ENCODE measurements at regions not wholly inside any gene's neighbourhood (a gene's known extent, or its start where the extent isn't known, plus 50 kb on each side); places are given as distances from the start of the nearest gene placed in this dataset.

DNA sequence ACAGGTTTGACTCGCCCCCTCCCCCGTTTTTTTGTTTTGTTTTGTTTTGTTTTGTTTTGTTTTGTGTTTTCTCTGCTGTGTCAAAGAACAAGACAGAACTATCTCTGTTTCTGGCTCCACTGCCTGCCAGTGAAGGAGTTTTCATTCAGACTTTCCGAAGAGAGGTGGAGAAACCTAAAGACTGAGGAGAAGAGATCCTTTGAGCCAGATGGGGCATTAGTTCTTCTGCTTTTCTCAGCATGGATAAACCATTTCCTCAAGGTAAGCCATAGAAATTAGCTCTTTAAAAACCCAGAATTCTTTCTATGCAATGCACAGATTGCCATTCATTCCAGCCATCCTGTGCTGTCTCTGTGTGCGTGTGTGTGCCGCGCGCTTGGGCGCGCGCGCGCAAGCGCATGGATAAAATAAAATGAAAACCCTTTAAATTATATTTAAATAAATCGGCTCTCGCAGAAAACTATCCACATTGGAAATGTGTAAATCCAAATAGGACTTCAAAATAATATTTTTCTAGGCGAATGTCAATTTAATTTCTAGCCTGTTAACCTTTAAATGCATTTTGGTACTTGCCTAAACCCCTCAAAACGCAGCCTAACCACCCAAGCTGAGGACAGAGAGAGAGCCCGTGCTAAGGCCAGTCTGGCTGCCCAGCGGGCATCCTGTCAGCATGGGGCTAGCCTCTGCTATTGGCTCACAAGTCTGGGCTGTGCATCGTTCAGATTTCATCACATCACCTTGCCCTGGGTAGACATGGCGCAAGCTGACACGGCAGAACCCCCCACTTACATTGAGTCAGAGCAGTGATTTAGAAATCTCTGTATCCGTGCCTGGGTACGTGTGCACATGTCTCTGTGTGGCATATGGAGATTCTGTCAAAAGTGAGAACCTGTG lies 113.0 kb upstream of the VAMP7 start:
- H3K27ac ChIP-seq: peak overlapping the region; percentile 56
- no peaks in the 10 kb centered on the region for H3K27me3 ChIP-seq
- H3K9me3 ChIP-seq: no peaks in the 10 kb centered on the region
- TF ChIP-seq CTCF (IDR thresholded peaks at IDR 0.05): no peak
- peaks cover 8 to 11% of the 10 kb centered on the region in 2 experiments for H3K4me1 ChIP-seq (ENCODE audit: control insufficient read depth in 1 of 2, insufficient read depth in 1 of 2, low read depth in 1 of 2, low read length in 1 of 2)
- peak overlapping the region; percentile 25 to 44 for H3K4me3 ChIP-seq (ENCODE audit: low read depth in 1 of 2, low read length in 1 of 2)
- H3K36me3 ChIP-seq: no peaks in the 10 kb centered on the region

DNA sequence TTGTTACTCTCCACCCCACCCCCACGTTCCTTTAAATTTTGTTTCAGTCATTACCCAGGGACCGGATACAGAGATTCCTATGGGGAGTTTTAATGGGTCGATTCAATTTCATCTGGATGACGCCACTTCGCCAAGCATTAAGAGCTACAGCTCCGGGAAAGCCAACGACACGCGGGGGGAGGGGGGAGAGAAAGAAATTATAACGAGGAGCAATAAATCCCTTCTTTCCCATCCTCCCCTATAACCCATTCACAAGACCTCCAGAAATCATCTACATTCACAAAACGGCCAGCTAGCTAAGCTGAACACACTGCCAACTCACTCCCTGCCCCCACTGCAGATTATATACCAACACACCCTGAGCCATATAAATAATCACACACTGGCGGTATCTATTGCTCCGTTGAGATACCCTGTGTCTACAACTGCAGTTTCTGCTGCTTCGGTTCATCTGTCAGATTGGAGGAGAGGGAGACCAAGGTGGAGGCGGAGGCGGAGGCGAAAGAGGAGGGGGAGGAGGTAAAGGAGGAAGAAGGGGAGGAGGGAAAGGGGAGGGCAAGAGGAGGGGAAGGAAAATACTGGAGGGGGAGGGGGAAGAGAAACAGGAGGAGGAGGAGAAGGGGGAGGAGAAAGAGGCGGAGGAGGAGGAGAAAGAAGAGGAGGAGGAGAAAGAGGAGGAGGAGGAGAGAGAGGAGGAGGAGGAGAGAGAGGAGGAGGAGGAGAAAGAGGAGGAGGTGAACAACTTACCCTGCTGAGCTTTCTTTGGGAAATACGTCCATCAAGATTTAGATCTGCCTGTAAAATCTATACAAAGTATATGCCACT lies 113.9 kb upstream of the VAMP7 start:
- no peak for TF ChIP-seq CTCF (IDR thresholded peaks at IDR 0.05)
- Histone ChIP-seq H3K4me1 (ENCODE audit: control insufficient read depth in 1 of 2, insufficient read depth in 1 of 2, low read depth in 1 of 2, low read length in 1 of 2) (peaks cover 8 to 11% of the 10 kb centered on the region in 2 experiments), H3K36me3 (no peaks in the 10 kb centered on the region), H3K27ac (peak overlapping the region; percentile 56), H3K9me3 (no peaks in the 10 kb centered on the region), H3K27me3 (no peaks in the 10 kb centered on the region), H3K4me3 (ENCODE audit: low read depth in 1 of 2, low read length in 1 of 2) (peak overlapping the region; percentile 44 to 47)

- TF ChIP-seq CTCF (IDR thresholded peaks at IDR 0.05): no peak
- Histone ChIP-seq H3K36me3 (no peaks in the 10 kb centered on the region), H3K4me3 (ENCODE audit: low read depth in 1 of 2, low read length in 1 of 2) (no peak overlapping the region), H3K4me1 (ENCODE audit: control insufficient read depth in 1 of 2, insufficient read depth in 1 of 2, low read depth in 1 of 2, low read length in 1 of 2) (peaks cover 8 to 11% of the 10 kb centered on the region in 2 experiments), H3K27ac (peak overlapping the region; percentile 44), H3K9me3 (no peaks in the 10 kb centered on the region), H3K27me3 (no peaks in the 10 kb centered on the region)
These were observed 114.8 kb upstream of the VAMP7 start for GRCh38 chrX:155766321-155766720.

DNA sequence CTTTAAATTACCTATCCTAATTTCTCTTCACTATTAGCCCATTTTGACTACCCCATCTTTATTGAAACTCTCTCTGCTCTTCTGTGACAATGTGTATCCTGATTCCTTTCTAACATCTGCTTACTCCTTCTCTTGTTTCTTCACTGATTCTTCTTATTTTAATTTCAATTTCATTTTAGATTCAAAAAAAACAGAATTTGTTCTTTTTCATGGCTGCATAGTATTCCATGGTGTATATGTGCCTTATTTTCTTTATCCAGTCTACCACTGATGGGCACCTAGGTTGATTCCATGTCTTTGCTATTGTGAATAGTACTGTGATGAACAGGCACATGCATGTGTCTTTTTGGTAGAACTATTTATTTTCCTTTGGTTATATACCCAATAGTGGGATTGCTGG lies 120.0 kb upstream of the VAMP7 start:
- Histone ChIP-seq H3K27me3 (no peaks in the 10 kb centered on the region), H3K4me3 (ENCODE audit: low read depth in 1 of 2, low read length in 1 of 2) (no peak overlapping the region), H3K9me3 (no peaks in the 10 kb centered on the region), H3K36me3 (no peaks in the 10 kb centered on the region), H3K4me1 (ENCODE audit: control insufficient read depth in 1 of 2, insufficient read depth in 1 of 2, low read depth in 1 of 2, low read length in 1 of 2) (no peaks in the 10 kb centered on the region), H3K27ac (no peak overlapping the region)
- TF ChIP-seq CTCF (IDR thresholded peaks at IDR 0.05): no peak

DNA sequence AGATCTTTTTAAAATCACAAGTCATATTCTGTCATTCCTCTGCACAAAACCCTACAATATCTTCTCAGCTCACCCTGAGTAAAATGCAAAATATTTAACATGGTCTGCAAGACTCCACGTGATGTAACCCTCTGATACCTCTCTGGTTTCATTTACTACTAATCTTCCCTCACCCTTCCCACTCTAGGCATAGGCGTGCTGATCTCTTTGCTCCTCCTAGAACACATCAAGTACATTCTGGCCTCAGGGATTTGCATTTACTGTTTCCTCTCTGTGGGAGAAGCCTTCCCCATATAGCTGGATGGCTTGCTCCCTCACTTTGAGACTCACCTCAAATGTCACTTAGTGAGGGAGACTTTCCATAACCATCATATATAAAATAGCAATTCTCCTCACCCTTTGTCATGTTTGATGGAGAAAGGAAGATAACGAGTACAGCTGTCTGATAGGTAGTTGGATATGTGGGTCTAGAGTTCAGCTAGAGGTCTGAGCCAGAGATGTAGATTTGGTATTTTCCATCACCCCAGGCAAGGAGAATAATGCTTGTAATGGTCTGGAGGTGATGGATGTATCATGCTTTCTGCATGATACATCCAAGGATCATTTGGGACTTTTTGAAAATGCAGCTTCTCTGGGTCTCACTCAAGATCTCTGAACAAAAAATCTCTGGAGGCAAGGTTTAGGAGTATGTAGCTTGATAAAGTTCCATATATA lies 123.9 kb upstream of the VAMP7 start:
- Histone ChIP-seq H3K36me3 (no peaks in the 10 kb centered on the region), H3K27me3 (no peaks in the 10 kb centered on the region), H3K9me3 (no peaks in the 10 kb centered on the region), H3K4me1 (ENCODE audit: control insufficient read depth in 1 of 2, insufficient read depth in 1 of 2, low read depth in 1 of 2, low read length in 1 of 2) (no peaks in the 10 kb centered on the region), H3K27ac (no peak overlapping the region), H3K4me3 (ENCODE audit: low read depth in 1 of 2, low read length in 1 of 2) (no peak overlapping the region)
- TF ChIP-seq CTCF (IDR thresholded peaks at IDR 0.05): no peak

Measured in neutrophil (primary cell).